Dendritic cell treated with granulocyte-macrophage colony-stimulating factor and Interleukin-4, amounts not matched to agents 40 ng/mL and 50 ng/mL, for 4 days (primary cell): ENCODE measurements at regions not wholly inside any gene's neighbourhood (a gene's known extent, or its start where the extent isn't known, plus 50 kb on each side); places are given as distances from the start of the nearest gene placed in this dataset.
"Not testable (repeated sequence)": the region's sequence is repeated elsewhere in the genome, so short reads cannot be mapped to it uniquely, and the experiment has no call there.

Experiments used
- H3K27ac Mint-ChIP-seq: one replicate; pipeline ENCODE4 v1.8.0; 2022; ENCODE audit warnings: mild to moderate bottlenecking, mixed read lengths
- H3K27me3 Mint-ChIP-seq: one replicate; pipeline ENCODE4 v1.8.0; 2022; ENCODE audit warnings: mild to moderate bottlenecking, mixed read lengths
- H3K36me3 Mint-ChIP-seq: one replicate; pipeline ENCODE4 v1.8.0; 2022; ENCODE audit warnings: low read depth, mixed read lengths
- H3K4me1 Mint-ChIP-seq: one replicate; pipeline ENCODE4 v1.8.0; 2022; ENCODE audit warnings: low read depth, mixed read lengths
- H3K4me3 Mint-ChIP-seq: one replicate; pipeline ENCODE4 v1.8.0; 2022; ENCODE audit warnings: mild to moderate bottlenecking, moderate library complexity, mixed read lengths
- H3K9me3 Mint-ChIP-seq: one replicate; pipeline ENCODE4 v1.8.0; 2022; ENCODE audit warnings: mixed read lengths
- intact Hi-C: fragments of 100-400 bp; cut with micrococcal nuclease; formaldehyde crosslinking; loops from one replicate; pipeline ENCODE4 v1.15.0; 2022

DNA sequence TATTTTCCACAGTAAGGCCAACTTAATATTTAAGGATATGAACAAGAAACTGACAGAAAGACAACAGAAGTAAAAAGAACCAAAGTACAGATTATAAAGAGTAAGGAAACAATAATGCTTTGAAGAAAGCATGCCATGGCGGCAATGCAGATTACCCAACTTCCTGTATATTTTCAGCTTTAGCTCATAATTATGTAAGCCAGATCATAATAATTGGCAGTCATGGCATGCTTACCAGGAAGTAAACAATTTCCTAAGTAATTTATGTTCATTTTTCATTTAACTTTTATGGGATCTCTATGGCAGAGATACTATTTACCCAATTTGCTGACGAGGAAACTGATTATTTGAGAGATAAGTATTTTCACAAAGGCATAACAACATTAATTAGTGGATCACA, 988.7 kb downstream of the HACE1 start:
- H3K36me3 Mint-ChIP-seq: no peaks in the 10 kb centered on the region
- peaks cover 8% of the 10 kb centered on the region for H3K9me3 Mint-ChIP-seq
- no peak overlapping the region for H3K27ac Mint-ChIP-seq
- intact Hi-C loops: no loop called here
- no peak overlapping the region for H3K4me3 Mint-ChIP-seq
- no peaks in the 10 kb centered on the region for H3K4me1 Mint-ChIP-seq
- H3K27me3 Mint-ChIP-seq: no peaks in the 10 kb centered on the region

DNA sequence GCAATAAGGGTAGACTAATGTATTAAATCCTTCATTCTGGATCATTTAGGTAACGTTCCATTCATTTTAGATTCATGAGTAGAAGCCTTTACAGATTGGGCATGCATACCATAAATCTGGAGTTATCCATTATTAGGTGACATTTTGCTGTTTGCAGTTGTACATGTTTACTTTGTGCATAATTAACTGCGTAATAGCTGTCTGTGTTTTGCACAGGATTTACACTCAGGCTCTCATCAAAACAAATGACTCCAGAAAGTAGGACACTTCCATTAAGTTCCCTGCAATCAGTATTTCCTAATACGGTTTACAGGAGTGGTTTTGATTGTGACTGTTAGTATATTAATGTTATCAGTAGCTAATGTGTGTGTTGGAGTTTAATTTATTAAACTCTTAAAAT, 997.4 kb downstream of the HACE1 start:
- Mint-ChIP-seq H3K9me3 (no peaks in the 10 kb centered on the region), H3K36me3 (no peaks in the 10 kb centered on the region)
- intact Hi-C loops: no loop called here

DNA sequence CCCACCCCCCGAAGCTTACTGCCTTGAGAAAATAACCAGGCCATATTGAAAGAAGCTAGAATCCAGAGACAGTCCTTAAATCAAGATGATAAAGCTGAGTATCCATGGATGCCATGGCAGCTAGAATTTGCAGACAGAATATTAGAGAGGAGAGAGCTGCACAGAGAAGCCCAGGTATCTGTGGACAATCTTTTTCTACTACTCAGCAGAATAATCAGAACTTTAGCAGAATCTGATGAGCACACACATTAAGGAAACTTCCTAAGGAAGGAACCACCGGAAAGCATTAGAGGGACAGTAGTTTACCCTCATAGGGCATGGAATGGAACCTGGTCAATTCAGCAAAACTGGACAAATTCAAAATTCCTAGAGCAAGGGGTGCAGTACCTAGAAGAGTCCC, 1001.7 kb downstream of the HACE1 start:
- Mint-ChIP-seq H3K36me3 (no peaks in the 10 kb centered on the region), H3K27ac (no peak overlapping the region), H3K4me1 (no peaks in the 10 kb centered on the region), H3K4me3 (no peak overlapping the region), H3K27me3 (no peaks in the 10 kb centered on the region), H3K9me3 (no peaks in the 10 kb centered on the region)
- intact Hi-C loops: no loop called here

More for the DNA sequence above, 997.4 kb downstream of the HACE1 start:
- no peak overlapping the region for H3K4me3 Mint-ChIP-seq
- H3K27me3 Mint-ChIP-seq: no peaks in the 10 kb centered on the region
- H3K4me1 Mint-ChIP-seq: no peaks in the 10 kb centered on the region
- H3K27ac Mint-ChIP-seq: no peak overlapping the region

- intact Hi-C loops: no loop called here
- no peaks in the 10 kb centered on the region for H3K36me3 Mint-ChIP-seq
These were observed 1004.0 kb downstream of the HACE1 start for GRCh38 chr6:103855750-103856149.

GRCh38 chr6:103854059-103854458, 1005.7 kb downstream of the HACE1 start:
- Mint-ChIP-seq H3K27me3 (no peaks in the 10 kb centered on the region), H3K4me3 (no peak overlapping the region), H3K9me3 (no peaks in the 10 kb centered on the region), H3K4me1 (no peaks in the 10 kb centered on the region), H3K27ac (no peak overlapping the region), H3K36me3 (no peaks in the 10 kb centered on the region)
- intact Hi-C loops: no loop called here

More at GRCh38 chr6:103855750-103856149, 1004.0 kb downstream of the HACE1 start:
- Mint-ChIP-seq H3K4me1 (no peaks in the 10 kb centered on the region), H3K27me3 (no peaks in the 10 kb centered on the region), H3K4me3 (no peak overlapping the region), H3K9me3 (no peaks in the 10 kb centered on the region), H3K27ac (no peak overlapping the region)

DNA sequence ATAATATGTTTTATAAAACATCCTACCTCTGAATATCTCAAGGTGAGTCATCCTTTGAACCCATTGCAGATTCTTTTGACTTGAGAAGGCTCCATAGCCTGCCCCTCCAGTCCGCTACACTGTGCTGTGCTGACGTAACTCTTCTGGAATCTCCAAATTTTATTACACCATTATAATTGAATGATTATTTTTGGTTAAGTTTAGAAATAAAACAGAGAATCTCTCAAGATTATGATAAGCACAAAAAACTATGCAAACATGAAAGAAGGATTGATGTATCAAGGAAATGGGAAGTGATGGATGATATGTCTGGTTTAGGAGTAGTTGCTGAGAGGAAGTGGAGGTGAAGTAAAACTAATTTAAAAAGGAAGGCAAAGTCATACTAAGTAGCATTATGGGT, 1021.3 kb downstream of the HACE1 start:
- Mint-ChIP-seq H3K36me3 (no peaks in the 10 kb centered on the region), H3K27ac (no peak overlapping the region), H3K9me3 (no peaks in the 10 kb centered on the region), H3K27me3 (no peaks in the 10 kb centered on the region), H3K4me3 (no peak overlapping the region), H3K4me1 (no peaks in the 10 kb centered on the region)
- intact Hi-C loops: no loop called here

- Mint-ChIP-seq H3K27ac (no peak overlapping the region), H3K27me3 (no peaks in the 10 kb centered on the region), H3K4me1 (no peaks in the 10 kb centered on the region), H3K4me3 (no peak overlapping the region), H3K9me3 (peaks cover 9% of the 10 kb centered on the region), H3K36me3 (no peaks in the 10 kb centered on the region)
- intact Hi-C loops: no loop called here
These were observed 1033.5 kb downstream of the HACE1 start for GRCh38 chr6:103826209-103826608.

GRCh38 chr6:103820148-103820547, 1039.6 kb downstream of the HACE1 start:
- no peak overlapping the region for H3K27ac Mint-ChIP-seq
- no peak overlapping the region for H3K4me3 Mint-ChIP-seq
- H3K27me3 Mint-ChIP-seq: no peaks in the 10 kb centered on the region
- no peaks in the 10 kb centered on the region for H3K4me1 Mint-ChIP-seq
- intact Hi-C loops: no loop called here
- peaks cover 9% of the 10 kb centered on the region for H3K9me3 Mint-ChIP-seq
- H3K36me3 Mint-ChIP-seq: no peaks in the 10 kb centered on the region

GRCh38 chr6:103819509-103819908, 1040.2 kb downstream of the HACE1 start:
- intact Hi-C loops: no loop called here
- H3K27ac Mint-ChIP-seq: no peak overlapping the region
- H3K9me3 Mint-ChIP-seq: peaks cover 9% of the 10 kb centered on the region
- H3K4me3 Mint-ChIP-seq: no peak overlapping the region
- no peaks in the 10 kb centered on the region for H3K36me3 Mint-ChIP-seq
- no peaks in the 10 kb centered on the region for H3K4me1 Mint-ChIP-seq
- no peaks in the 10 kb centered on the region for H3K27me3 Mint-ChIP-seq

GRCh38 chr6:103812970-103813369, 1046.7 kb downstream of the HACE1 start:
- no peaks in the 10 kb centered on the region for H3K9me3 Mint-ChIP-seq
- no peak overlapping the region for H3K27ac Mint-ChIP-seq
- H3K4me3 Mint-ChIP-seq: no peak overlapping the region
- H3K4me1 Mint-ChIP-seq: no peaks in the 10 kb centered on the region
- H3K27me3 Mint-ChIP-seq: no peaks in the 10 kb centered on the region
- H3K36me3 Mint-ChIP-seq: no peaks in the 10 kb centered on the region
- intact Hi-C loops: no loop called here

- H3K36me3 Mint-ChIP-seq, H3K27me3 Mint-ChIP-seq, intact Hi-C loops, H3K9me3 Mint-ChIP-seq, H3K27ac Mint-ChIP-seq, H3K4me3 Mint-ChIP-seq, H3K4me1 Mint-ChIP-seq: not testable (repeated sequence)
These were observed 1057.7 kb downstream of the HACE1 start for GRCh38 chr6:103801901-103802479.

DNA sequence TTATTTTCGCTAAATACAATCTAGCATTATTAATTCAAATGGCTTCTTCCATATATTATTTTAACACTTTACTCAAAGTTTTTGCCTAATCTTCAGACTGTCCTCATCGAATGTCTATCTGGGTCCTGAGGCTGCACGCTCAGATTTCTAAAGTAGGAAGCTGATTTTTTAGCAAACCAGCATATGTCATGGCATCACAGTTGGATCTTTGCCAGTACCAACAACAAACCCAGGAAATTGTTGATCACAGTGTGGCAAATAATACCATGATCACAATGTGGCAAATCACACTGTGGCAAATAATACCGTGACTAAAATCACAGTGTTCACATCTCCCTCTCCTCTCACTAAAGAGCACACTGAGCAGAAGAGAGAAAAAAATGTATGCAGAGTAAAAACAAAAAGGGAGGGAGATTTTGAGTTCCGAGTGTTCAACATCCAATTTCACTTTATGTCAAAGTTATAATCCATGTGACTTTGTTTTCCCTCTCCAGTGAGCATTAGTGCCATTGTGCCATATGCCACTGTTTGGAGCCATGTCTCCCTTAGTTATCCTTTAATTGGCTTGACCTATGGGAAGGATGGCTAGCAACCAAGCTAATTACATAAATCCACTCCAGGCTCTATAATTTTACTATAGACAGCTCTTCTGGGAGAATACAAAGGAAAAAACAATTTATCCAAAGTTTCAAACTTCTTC, 1059.6 kb downstream of the HACE1 start:
- intact Hi-C loops: no loop called here
- Mint-ChIP-seq H3K36me3 (no peaks in the 10 kb centered on the region), H3K9me3 (peaks cover 9% of the 10 kb centered on the region), H3K27me3 (no peaks in the 10 kb centered on the region), H3K4me3 (no peak overlapping the region), H3K4me1 (no peaks in the 10 kb centered on the region), H3K27ac (no peak overlapping the region)

DNA sequence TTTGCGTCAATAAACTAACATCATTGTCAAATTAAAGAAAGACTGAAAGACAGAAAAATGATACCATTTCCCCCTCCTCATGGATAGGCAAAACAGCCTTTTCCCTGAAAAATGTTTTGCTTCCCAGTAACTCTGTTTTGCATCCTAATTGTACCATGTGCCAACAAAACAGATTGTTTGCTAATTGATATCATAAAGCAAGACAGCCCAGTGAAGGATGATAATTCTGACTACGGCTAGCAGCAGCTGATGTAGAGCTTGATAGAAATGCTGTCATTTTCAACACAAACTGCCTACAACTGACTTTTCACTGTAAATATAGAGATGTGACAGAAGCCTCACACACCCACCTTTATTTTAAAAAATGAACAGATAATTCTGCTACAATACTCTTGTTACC, 1061.6 kb downstream of the HACE1 start:
- H3K9me3 Mint-ChIP-seq: no peaks in the 10 kb centered on the region
- intact Hi-C loops: no loop called here
- H3K27ac Mint-ChIP-seq: no peak overlapping the region
- no peak overlapping the region for H3K4me3 Mint-ChIP-seq
- H3K36me3 Mint-ChIP-seq: no peaks in the 10 kb centered on the region
- H3K27me3 Mint-ChIP-seq: no peaks in the 10 kb centered on the region
- H3K4me1 Mint-ChIP-seq: no peaks in the 10 kb centered on the region

DNA sequence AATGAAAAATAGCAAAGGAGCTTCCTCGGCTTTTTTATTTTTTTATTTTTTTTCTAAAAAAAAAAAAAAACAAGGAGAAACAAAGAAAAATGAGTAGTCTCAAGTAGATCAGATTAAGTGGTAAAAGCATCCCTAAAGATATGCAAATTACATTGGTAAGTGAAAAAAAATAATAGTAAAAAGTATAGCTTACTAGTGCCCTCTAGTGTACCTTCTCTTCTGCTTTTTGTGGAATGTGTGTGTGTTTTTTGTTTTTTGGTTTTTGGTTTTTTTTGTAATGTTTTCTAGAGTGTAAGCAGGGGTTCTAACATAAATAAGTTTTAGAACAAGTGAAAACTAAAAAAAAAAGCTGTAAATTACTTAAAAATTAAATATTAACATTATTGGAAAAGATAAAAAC, 1062.0 kb downstream of the HACE1 start:
- Mint-ChIP-seq H3K36me3 (no peaks in the 10 kb centered on the region), H3K4me3 (no peak overlapping the region), H3K27me3 (no peaks in the 10 kb centered on the region), H3K4me1 (no peaks in the 10 kb centered on the region), H3K9me3 (no peaks in the 10 kb centered on the region), H3K27ac (no peak overlapping the region)
- intact Hi-C loops: no loop called here

GRCh38 chr6:103791458-103791857, 1068.3 kb downstream of the HACE1 start:
- intact Hi-C loops: no loop called here
- no peaks in the 10 kb centered on the region for H3K4me1 Mint-ChIP-seq
- no peaks in the 10 kb centered on the region for H3K27me3 Mint-ChIP-seq
- H3K27ac Mint-ChIP-seq: no peak overlapping the region
- H3K4me3 Mint-ChIP-seq: no peak overlapping the region
- H3K9me3 Mint-ChIP-seq: no peaks in the 10 kb centered on the region
- H3K36me3 Mint-ChIP-seq: no peaks in the 10 kb centered on the region
